ENCODE measurements at regions not wholly inside any gene's neighbourhood (a gene's known extent, or its start where the extent isn't known, plus 50 kb on each side); places are given as distances from the start of the nearest gene placed in this dataset.

GRCh38 chr2:220476877-220477276, 849.4 kb downstream of the SLC4A3 start:
- Histone ChIP-seq H3F3A (ENCODE audit: insufficient read depth, low read length) (no peaks in the 10 kb centered on the region), H3K4me1 (ENCODE audit: insufficient read depth, low read length, severe bottlenecking) (no peaks in the 10 kb centered on the region), H3K9ac (ENCODE audit: low read length) (no peak overlapping the region), H3K36me3 (ENCODE audit: insufficient read depth, low read length) (no peaks in the 10 kb centered on the region), H3K27ac (ENCODE audit: low read depth, low read length, poor library complexity, severe bottlenecking) (no peak overlapping the region), H3K27me3 (ENCODE audit: insufficient read depth, low read length) (no peaks in the 10 kb centered on the region), H3K79me2 (ENCODE audit: insufficient read depth, low read length) (no peaks in the 10 kb centered on the region), H3K4me3 (ENCODE audit: low read depth, low read length, poor library complexity, severe bottlenecking) (no peak overlapping the region), H3K9me2 (ENCODE audit: low read depth, low read length) (no peaks in the 10 kb centered on the region), H2AFZ (ENCODE audit: low read length) (no peak overlapping the region), H4K20me1 (ENCODE audit: insufficient read depth, low read length) (no peaks in the 10 kb centered on the region), H3K9me3 (ENCODE audit: low read length) (no peaks in the 10 kb centered on the region), H3K4me2 (ENCODE audit: low read length) (no peak overlapping the region)
- TF ChIP-seq EZH2 (IDR thresholded peaks at IDR 0.05; ENCODE audit: borderline replicate concordance, low read length), result no peak
- TF ChIP-seq, protein P1, sequence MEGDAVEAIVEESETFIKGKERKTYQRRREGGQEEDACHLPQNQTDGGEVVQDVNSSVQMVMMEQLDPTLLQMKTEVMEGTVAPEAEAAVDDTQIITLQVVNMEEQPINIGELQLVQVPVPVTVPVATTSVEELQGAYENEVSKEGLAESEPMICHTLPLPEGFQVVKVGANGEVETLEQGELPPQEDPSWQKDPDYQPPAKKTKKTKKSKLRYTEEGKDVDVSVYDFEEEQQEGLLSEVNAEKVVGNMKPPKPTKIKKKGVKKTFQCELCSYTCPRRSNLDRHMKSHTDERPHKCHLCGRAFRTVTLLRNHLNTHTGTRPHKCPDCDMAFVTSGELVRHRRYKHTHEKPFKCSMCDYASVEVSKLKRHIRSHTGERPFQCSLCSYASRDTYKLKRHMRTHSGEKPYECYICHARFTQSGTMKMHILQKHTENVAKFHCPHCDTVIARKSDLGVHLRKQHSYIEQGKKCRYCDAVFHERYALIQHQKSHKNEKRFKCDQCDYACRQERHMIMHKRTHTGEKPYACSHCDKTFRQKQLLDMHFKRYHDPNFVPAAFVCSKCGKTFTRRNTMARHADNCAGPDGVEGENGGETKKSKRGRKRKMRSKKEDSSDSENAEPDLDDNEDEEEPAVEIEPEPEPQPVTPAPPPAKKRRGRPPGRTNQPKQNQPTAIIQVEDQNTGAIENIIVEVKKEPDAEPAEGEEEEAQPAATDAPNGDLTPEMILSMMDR (IDR thresholded peaks at IDR 0.05; ENCODE audit: low read length), result no peak

DNA sequence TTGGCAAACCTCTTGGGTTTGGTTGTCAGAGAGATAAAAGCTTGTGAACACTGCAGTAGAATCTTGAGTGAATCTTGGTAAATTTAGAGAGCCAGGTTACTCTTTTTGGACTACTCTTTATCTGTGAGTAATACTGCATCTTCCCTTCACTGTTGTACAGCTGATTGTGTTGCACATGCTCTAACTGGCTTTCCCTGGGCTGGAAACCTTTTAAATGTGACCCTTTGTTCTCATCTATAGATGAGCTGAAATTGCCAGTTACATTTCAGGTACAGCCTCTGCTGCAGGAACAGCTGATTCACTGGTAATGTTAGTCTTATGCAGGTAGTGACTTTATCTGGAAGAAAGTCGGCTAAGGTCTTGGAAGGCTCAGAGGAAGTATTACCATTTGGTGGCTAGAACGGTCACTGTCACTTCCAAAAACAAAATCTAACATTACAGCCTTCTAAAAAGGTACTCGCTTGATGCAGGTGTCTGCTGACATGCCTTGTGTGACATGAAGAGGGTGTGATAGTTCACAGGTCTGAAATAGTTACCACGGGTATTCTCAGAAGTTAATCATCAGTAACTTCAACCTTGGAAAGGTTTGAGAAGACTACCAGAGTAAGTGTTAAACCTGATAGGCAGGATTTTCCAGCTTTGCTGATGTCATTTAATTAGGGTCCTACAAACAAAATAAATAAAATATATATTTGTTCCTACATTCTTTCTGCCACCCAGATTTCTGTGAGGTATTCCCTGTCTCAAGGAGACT, 851.1 kb downstream of the SLC4A3 start:
- H3K9me2 ChIP-seq (ENCODE audit: low read depth, low read length), result no peaks in the 10 kb centered on the region
- no peak overlapping the region for H2AFZ ChIP-seq (ENCODE audit: low read length)
- H3K4me2 ChIP-seq (ENCODE audit: low read length), result no peak overlapping the region
- no peaks in the 10 kb centered on the region for H3K79me2 ChIP-seq (ENCODE audit: insufficient read depth, low read length)
- H3K27me3 ChIP-seq (ENCODE audit: insufficient read depth, low read length), result no peaks in the 10 kb centered on the region
- H3K4me1 ChIP-seq (ENCODE audit: insufficient read depth, low read length, severe bottlenecking), result no peaks in the 10 kb centered on the region
- no peaks in the 10 kb centered on the region for H3K9me3 ChIP-seq (ENCODE audit: low read length)
- no peak overlapping the region for H3K4me3 ChIP-seq (ENCODE audit: low read depth, low read length, poor library complexity, severe bottlenecking)
- H3K36me3 ChIP-seq (ENCODE audit: insufficient read depth, low read length), result no peaks in the 10 kb centered on the region
- H3K9ac ChIP-seq (ENCODE audit: low read length), result no peak overlapping the region
- no peak for TF ChIP-seq EZH2 (IDR thresholded peaks at IDR 0.05; ENCODE audit: borderline replicate concordance, low read length)
- TF ChIP-seq, protein P1 (IDR thresholded peaks at IDR 0.05; ENCODE audit: low read length), result no peak
- no peaks in the 10 kb centered on the region for H4K20me1 ChIP-seq (ENCODE audit: insufficient read depth, low read length)
- H3F3A ChIP-seq (ENCODE audit: insufficient read depth, low read length), result no peaks in the 10 kb centered on the region
- H3K27ac ChIP-seq (ENCODE audit: low read depth, low read length, poor library complexity, severe bottlenecking), result no peak overlapping the region

GRCh38 chr2:220482716-220483115, 855.3 kb downstream of the SLC4A3 start:
- H3F3A ChIP-seq (ENCODE audit: insufficient read depth, low read length), result no peaks in the 10 kb centered on the region
- no peak overlapping the region for H3K9ac ChIP-seq (ENCODE audit: low read length)
- H3K9me3 ChIP-seq (ENCODE audit: low read length), result no peaks in the 10 kb centered on the region
- no peaks in the 10 kb centered on the region for H3K36me3 ChIP-seq (ENCODE audit: insufficient read depth, low read length)
- no peak overlapping the region for H2AFZ ChIP-seq (ENCODE audit: low read length)
- no peak overlapping the region for H3K4me3 ChIP-seq (ENCODE audit: low read depth, low read length, poor library complexity, severe bottlenecking)
- no peaks in the 10 kb centered on the region for H3K9me2 ChIP-seq (ENCODE audit: low read depth, low read length)
- no peaks in the 10 kb centered on the region for H3K27me3 ChIP-seq (ENCODE audit: insufficient read depth, low read length)
- no peaks in the 10 kb centered on the region for H3K4me1 ChIP-seq (ENCODE audit: insufficient read depth, low read length, severe bottlenecking)
- TF ChIP-seq EZH2 (IDR thresholded peaks at IDR 0.05; ENCODE audit: borderline replicate concordance, low read length), result no peak
- TF ChIP-seq, protein P1 (IDR thresholded peaks at IDR 0.05; ENCODE audit: low read length), result no peak
- H3K4me2 ChIP-seq (ENCODE audit: low read length), result no peak overlapping the region
- no peaks in the 10 kb centered on the region for H4K20me1 ChIP-seq (ENCODE audit: insufficient read depth, low read length)
- no peak overlapping the region for H3K27ac ChIP-seq (ENCODE audit: low read depth, low read length, poor library complexity, severe bottlenecking)
- H3K79me2 ChIP-seq (ENCODE audit: insufficient read depth, low read length), result no peaks in the 10 kb centered on the region

All from OCI-LY1 (cell line).